HG03558 (cell line): ENCODE measurements at regions not wholly inside any gene's neighbourhood (a gene's known extent, or its start where the extent isn't known, plus 50 kb on each side); places are given as distances from the start of the nearest gene placed in this dataset.

Experiments
- ATAC-seq: cut with Tn5 transposase; IDR thresholded peaks from one replicate; pipeline ENCODE4 v1.9.1; 2021; ENCODE audit warnings: moderate number of reproducible peaks; ENCODE audit not compliant: unreplicated experiment; ENCODE audit errors: extremely low read depth

- no peak for ATAC-seq
Measured at GRCh38 chr3:80283783-80284182, 516.0 kb upstream of the ROBO1 start.

GRCh38 chr3:80278056-80278455, 510.3 kb upstream of the ROBO1 start:
- ATAC-seq: no peak

- ATAC-seq: no peak
Measured at GRCh38 chr3:80275120-80275519, 507.3 kb upstream of the ROBO1 start.

GRCh38 chr3:80263260-80263659, 495.5 kb upstream of the ROBO1 start:
- no peak for ATAC-seq

DNA sequence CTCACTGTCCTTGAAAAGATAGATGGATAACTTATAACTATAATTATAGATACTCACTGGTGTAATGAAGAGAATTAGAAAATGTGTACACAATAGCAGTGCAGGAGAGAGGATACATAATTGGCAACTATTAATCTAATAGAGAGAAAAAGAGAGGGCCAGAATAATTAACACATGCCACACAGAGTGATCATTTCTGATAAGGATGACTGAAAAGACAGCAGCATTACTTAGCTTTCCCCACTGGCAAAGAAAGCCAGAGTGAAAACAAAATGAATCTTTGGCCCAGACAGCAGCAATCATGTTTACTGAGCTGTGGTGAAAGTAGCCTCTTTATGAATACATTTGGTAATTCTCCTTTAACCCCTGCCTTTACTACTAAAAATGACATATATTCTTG, 493.3 kb upstream of the ROBO1 start:
- ATAC-seq: no peak

- no peak for ATAC-seq
Measured at GRCh38 chr3:80259736-80260135, 491.9 kb upstream of the ROBO1 start.

- no peak for ATAC-seq
Measured at GRCh38 chr3:80252113-80252512, 484.3 kb upstream of the ROBO1 start.

GRCh38 chr3:80247766-80248165, 480.0 kb upstream of the ROBO1 start:
- no peak for ATAC-seq

- no peak for ATAC-seq
Measured at GRCh38 chr3:80244390-80244789, 476.6 kb upstream of the ROBO1 start.

GRCh38 chr3:80241791-80242190, 474.0 kb upstream of the ROBO1 start:
- ATAC-seq: no peak

- ATAC-seq: no peak
Measured at GRCh38 chr3:80239301-80239700, 471.5 kb upstream of the ROBO1 start.

- no peak for ATAC-seq
Measured at GRCh38 chr3:80238606-80239005, 470.8 kb upstream of the ROBO1 start.

DNA sequence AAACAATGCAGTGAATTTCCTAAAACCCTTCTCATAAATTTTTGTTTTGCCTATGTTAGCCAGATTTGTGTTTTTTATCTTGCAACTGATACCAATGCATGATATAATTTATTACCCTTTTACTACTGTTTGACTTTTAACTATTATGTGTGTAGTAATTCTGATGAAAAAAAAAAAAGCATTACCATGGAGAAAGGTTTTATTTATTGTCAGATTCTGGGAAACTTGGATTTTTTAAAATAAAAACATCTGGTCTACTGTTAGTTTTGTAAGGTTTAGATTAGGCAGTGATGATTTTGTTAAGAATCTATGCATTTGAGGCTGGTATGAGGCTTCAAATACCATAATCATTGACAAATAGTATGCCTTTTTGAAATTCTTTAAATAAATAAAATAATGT, 470.4 kb upstream of the ROBO1 start:
- ATAC-seq: no peak

GRCh38 chr3:80234706-80235105, 466.9 kb upstream of the ROBO1 start:
- no peak for ATAC-seq

DNA sequence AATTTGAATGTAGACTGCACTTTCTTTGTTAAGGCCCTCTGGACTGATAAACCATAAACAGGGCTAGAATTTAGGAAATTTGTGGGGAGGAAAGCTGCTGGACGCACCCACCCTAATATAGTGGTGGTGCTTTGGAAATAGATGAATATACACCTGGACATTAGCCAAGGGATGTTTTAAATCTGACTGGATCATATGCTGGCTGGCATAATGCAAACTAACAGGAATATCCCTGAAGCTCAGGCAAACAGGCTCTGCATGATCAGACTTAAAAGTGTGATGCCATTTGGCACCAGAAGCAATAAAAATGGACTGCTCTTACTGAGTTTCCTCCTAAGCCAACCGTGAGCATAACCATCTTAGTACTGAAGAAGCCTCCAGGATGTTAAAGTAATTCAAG, 465.8 kb upstream of the ROBO1 start:
- ATAC-seq: no peak

- ATAC-seq: no peak
Measured at GRCh38 chr3:80232760-80233159, 465.0 kb upstream of the ROBO1 start.

DNA sequence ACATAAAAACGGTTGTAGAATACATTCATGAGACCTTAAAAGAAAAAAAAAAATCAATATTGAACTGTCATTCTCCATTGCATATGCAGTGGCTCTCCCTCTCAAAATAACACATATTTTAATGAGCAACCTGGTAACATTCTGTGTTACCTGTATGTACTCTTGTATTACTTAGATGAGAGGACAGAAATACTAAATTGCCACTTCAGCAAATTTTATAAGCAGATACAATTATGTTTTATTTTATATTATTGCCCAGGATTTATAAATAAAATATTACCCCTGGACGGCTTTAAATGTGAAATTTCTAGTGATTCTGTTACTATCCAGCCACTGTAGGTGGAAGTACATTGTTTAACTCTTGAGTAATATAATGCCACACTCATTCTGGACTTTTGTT, 463.2 kb upstream of the ROBO1 start:
- ATAC-seq: no peak

- no peak for ATAC-seq
Measured at GRCh38 chr3:80227216-80227615, 459.4 kb upstream of the ROBO1 start.

DNA sequence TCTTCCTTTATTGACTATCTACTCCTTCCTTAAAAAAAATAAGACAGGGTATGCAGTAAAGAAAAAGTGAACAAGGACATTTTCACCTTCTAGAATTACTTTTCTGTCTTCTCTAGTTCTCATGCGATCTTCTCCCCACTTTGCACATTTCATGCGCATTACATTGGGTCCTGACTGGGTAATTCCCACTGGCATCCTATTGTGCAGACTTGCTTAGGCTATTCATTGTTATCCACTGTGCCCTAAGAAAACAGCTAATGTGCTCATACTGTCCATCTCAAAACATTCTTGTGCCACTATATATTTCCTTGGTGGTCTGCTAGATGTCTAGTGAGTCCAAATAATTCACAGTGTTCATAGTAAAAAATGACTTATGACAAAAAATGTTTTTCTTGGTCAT, 447.4 kb upstream of the ROBO1 start:
- ATAC-seq: no peak

- no peak for ATAC-seq
Measured at GRCh38 chr3:80213086-80213485, 445.3 kb upstream of the ROBO1 start.

DNA sequence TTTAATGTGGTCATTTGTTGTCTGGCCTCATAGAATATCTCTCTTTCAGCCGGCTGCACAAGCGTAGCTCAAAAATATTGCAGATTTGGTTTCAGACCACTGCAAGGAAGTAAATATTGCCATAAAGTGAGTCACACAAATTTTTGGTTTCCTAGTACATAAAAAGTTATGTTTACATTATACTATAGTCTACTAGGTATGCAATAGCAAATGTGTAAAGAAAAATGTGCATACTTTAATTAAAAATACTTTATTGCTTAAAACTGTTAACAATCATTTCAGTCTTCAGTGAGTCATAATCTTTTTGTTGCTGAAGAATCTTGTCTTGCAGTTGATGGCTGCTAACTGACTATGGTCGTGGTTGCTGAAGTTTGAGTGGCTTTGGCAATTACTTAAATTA, 425.1 kb upstream of the ROBO1 start:
- no peak for ATAC-seq

DNA sequence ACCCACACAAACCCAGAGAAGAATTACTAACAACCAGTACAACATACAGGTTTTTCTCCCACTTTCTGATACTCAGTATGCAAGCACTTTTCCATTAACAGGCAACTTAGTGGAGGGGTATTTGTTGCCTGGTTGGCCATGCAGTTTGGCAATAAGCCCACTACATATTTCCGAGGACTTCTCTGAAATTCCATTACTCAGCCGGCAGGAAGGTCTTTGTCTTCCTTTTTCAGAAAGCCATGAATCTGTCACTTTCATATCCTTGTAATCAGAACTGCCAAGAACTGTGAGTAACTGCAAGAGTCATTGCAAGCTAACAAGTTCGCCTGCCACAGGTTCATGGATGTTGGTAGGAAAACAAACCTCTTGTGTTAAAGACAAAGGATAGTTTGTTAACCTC, 422.3 kb upstream of the ROBO1 start:
- ATAC-seq: no peak

- ATAC-seq: no peak
Measured at GRCh38 chr3:80187981-80188380, 420.2 kb upstream of the ROBO1 start.
